Liver (tissue), 8 donors: ENCODE measurements at regions not wholly inside any gene's neighbourhood (a gene's known extent, or its start where the extent isn't known, plus 50 kb on each side); places are given as distances from the start of the nearest gene placed in this dataset.

Experiments used
- DNase-seq: peaks from one replicate; pipeline ENCODE4 v3.0.0-alpha.2; 2017; ENCODE audit warnings: low spot score
- H3K27ac ChIP-seq, 2 donors: one replicate each; pipeline ENCODE4 v1.7.0; 2013; ENCODE audit warnings: inconsistent platforms in 2 of 2, low read length in 2 of 2, control low read depth in 1 of 2, low read depth in 1 of 2, mild to moderate bottlenecking in 1 of 2
- H3K27me3 ChIP-seq, 4 donors: one replicate each; pipeline versions ENCODE4 v1.6.1 to v1.7.0; 2013; ENCODE audit warnings: low read length in 3 of 4, inconsistent platforms in 1 of 4, mild to moderate bottlenecking in 1 of 4, moderate library complexity in 1 of 4; ENCODE audit not compliant: control insufficient read depth in 4 of 4, insufficient read depth in 4 of 4
- H3K36me3 ChIP-seq, 4 donors: one replicate each; pipeline versions ENCODE4 v1.6.1 to v1.7.0; 2013; ENCODE audit warnings: low read length in 3 of 4, mild to moderate bottlenecking in 3 of 4, low read depth in 1 of 4, moderate library complexity in 1 of 4; ENCODE audit not compliant: control insufficient read depth in 4 of 4, insufficient read depth in 3 of 4
- H3K4me1 ChIP-seq, 4 donors: one replicate each; pipeline versions ENCODE4 v1.6.1 to v1.7.0; 2013; ENCODE audit warnings: low read length in 3 of 4, mild to moderate bottlenecking in 3 of 4, moderate library complexity in 1 of 4; ENCODE audit not compliant: control insufficient read depth in 4 of 4, insufficient read depth in 4 of 4
- H3K4me3 ChIP-seq, 3 donors: one replicate each; pipeline versions ENCODE4 v1.6.1 to v1.7.0; 2013; ENCODE audit warnings: low read length in 3 of 3, control low read depth in 1 of 3, low read depth in 1 of 3, mild to moderate bottlenecking in 1 of 3
- H3K9ac ChIP-seq, 2 donors: one replicate each; pipeline ENCODE4 v1.7.0; 2013; ENCODE audit warnings: low read length in 2 of 2, mild to moderate bottlenecking in 2 of 2, moderate library complexity in 2 of 2, control low read depth in 1 of 2, low read depth in 1 of 2
- H3K9me3 ChIP-seq, 4 donors: one replicate each; pipeline versions ENCODE4 v1.6.1 to v1.7.0; 2013; ENCODE audit warnings: low read length in 3 of 4; ENCODE audit not compliant: control insufficient read depth in 4 of 4
- CTCF ChIP-seq: fragments of 150-350 bp; IDR thresholded peaks from 2 replicates; pipeline ENCODE4 v1.5.1; 2017; ENCODE audit warnings: improper control_type of control experiment, low read depth, low read length; ENCODE audit not compliant: missing input control
- EGR1 ChIP-seq, 2 donors: IDR thresholded peaks; 2 replicates each; pipeline ENCODE4 v1.6.1; 2016 to 2018; ENCODE audit warnings: antibody characterized with exemption in 2 of 2, low read depth in 2 of 2
- FOXA1 ChIP-seq: IDR thresholded peaks from 2 replicates; pipeline ENCODE4 v1.6.1; 2016; ENCODE audit warnings: antibody characterized with exemption
- FOXA2 ChIP-seq: IDR thresholded peaks from 2 replicates; pipeline ENCODE4 v1.6.1; 2016; ENCODE audit warnings: antibody characterized with exemption
- GABPA ChIP-seq, 2 donors: IDR thresholded peaks in 1 of 2; conservative IDR thresholded peaks in 1 of 2; 2 replicates each; pipeline ENCODE4 v1.6.1; 2016; ENCODE audit warnings: antibody characterized with exemption in 2 of 2, mild to moderate bottlenecking in 1 of 2, moderate library complexity in 1 of 2
- HNF4A ChIP-seq, 2 donors: conservative IDR thresholded peaks; 2 replicates each; pipeline ENCODE4 v1.6.1; 2016; ENCODE audit warnings: antibody characterized with exemption in 2 of 2, mild to moderate bottlenecking in 2 of 2
- HNF4G ChIP-seq: IDR thresholded peaks from 2 replicates; pipeline ENCODE4 v1.6.1; 2016; ENCODE audit warnings: antibody characterized with exemption
- JUND ChIP-seq, 2 donors: IDR thresholded peaks; 2 replicates each; pipeline ENCODE4 v1.6.1; 2016; ENCODE audit warnings: antibody characterized with exemption in 2 of 2
- MAX ChIP-seq: IDR thresholded peaks from 2 replicates; pipeline ENCODE4 v1.6.1; 2016; ENCODE audit warnings: antibody characterized with exemption
- NR2F2 ChIP-seq: IDR thresholded peaks from 2 replicates; pipeline ENCODE4 v1.6.1; 2016; ENCODE audit warnings: antibody characterized with exemption
- RAD21 ChIP-seq, 2 donors: IDR thresholded peaks; 2 replicates each; pipeline ENCODE4 v1.6.1; 2016; ENCODE audit warnings: antibody characterized with exemption in 2 of 2, mild to moderate bottlenecking in 2 of 2
- REST ChIP-seq: IDR thresholded peaks from 2 replicates; pipeline ENCODE4 v1.6.1; 2016; ENCODE audit warnings: antibody characterized with exemption, mild to moderate bottlenecking
- RXRA ChIP-seq, 2 donors: IDR thresholded peaks; 2 replicates each; pipeline ENCODE4 v1.6.1; 2017 to 2018; ENCODE audit warnings: antibody characterized with exemption in 2 of 2, mild to moderate bottlenecking in 1 of 2
- SP1 ChIP-seq: IDR thresholded peaks from 2 replicates; pipeline ENCODE4 v1.6.1; 2018; ENCODE audit warnings: antibody characterized with exemption, mild to moderate bottlenecking
- TAF1 ChIP-seq: conservative IDR thresholded peaks from 2 replicates; pipeline ENCODE4 v1.6.1; 2016; ENCODE audit warnings: antibody characterized with exemption, mild to moderate bottlenecking
- WGBS: extraction: QIAGEN DNeasy Blood & Tissue Kit; methylation state at CpG from one replicate; pipeline ENCODE4 v1.1.7; 2013; 5-methylcytosine and 5-hydroxymethylcytosine counted together
- TF ChIP-seq, protein P1 (sequence below): IDR thresholded peaks from 2 replicates; pipeline ENCODE4 v1.6.1; 2016; ENCODE audit warnings: antibody characterized with exemption
- TF ChIP-seq, protein P2 (sequence below): IDR thresholded peaks from 2 replicates; pipeline ENCODE4 v1.6.1; 2016; ENCODE audit warnings: antibody characterized with exemption
- donor health status: healthy.
- donor health status: healthy.
- donor health status: healthy.
- donor health status: healthy.
- donor health status: healthy.

DNA sequence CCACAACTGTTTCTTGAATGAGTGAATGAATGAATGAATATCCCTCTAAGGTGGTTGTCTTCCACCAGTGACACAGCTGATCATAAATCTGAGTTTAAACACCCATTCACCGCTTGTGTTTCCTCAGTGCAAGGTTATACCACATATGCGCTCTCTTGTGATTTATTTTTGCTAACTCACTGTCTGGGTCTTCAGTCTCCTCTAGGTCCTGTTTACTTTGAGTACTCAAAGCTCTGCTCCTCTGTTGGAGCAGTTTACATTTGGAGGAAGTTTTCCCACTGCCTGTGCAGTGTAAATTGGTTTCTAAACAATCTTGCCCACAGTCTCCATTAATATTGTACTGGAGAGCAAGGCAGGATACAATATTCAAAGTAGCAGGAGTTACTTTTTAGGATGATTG, 212.6 kb upstream of the JADE1 start:
- H3K27ac ChIP-seq = no peak overlapping the region
- no peak for TF ChIP-seq MAX
- no peak for TF ChIP-seq GABPA (IDR thresholded peaks at IDR 0.05 in 1 of 2, conservative IDR thresholded peaks at IDR 0.05 in 1 of 2)
- TF ChIP-seq FOXA1 = no peak
- no peak for TF ChIP-seq RXRA (IDR thresholded peaks at IDR 0.05)
- no peak for TF ChIP-seq SP1
- TF ChIP-seq TAF1 = no peak
- TF ChIP-seq, protein P1, sequence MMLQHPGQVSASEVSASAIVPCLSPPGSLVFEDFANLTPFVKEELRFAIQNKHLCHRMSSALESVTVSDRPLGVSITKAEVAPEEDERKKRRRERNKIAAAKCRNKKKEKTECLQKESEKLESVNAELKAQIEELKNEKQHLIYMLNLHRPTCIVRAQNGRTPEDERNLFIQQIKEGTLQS = no peak
- no peak for TF ChIP-seq NR2F2
- no peak for TF ChIP-seq FOXA2
- TF ChIP-seq CTCF = no peak
- TF ChIP-seq HNF4A (conservative IDR thresholded peaks at IDR 0.05) = no peak
- no peak for TF ChIP-seq EGR1 (IDR thresholded peaks at IDR 0.05; ENCODE audit: low read depth in 2 of 2)
- TF ChIP-seq HNF4G = no peak
- no peak overlapping the region for H3K4me3 ChIP-seq
- DNase-seq = no peak
- peaks cover 0 to 6% (median 0%) of the 10 kb centered on the region in 4 donors for H3K4me1 ChIP-seq
- H3K27me3 ChIP-seq = no peaks in the 10 kb centered on the region
- no peak overlapping the region for H3K9ac ChIP-seq
- 82% methylated on average over 2 of the region's 2 CpGs for WGBS
- H3K36me3 ChIP-seq = no peaks in the 10 kb centered on the region
- peaks cover 0 to 2% (median 0%) of the 10 kb centered on the region in 4 donors for H3K9me3 ChIP-seq

DNA sequence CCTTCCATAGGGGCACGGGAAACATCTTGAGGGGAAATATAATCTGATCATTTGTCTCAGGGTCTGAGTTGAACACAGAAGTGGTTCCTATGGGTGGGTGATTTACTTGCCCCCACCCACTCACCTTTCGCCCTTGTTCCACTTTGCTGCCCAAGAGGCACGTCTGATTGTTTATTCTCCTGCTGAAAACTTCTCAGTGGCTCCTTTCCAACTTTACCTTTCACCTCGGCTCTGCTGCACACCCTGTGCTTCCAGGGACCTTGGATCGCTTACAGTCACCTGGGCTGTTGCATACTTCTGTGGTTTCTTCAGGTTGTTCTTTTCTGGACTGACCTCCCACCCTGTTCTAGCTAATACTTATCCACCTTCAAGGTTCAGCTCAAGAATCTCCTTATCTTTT, 213.4 kb upstream of the JADE1 start:
- H3K9ac ChIP-seq = no peak overlapping the region
- no peak for TF ChIP-seq SP1
- no peak for TF ChIP-seq RAD21 (IDR thresholded peaks at IDR 0.05)
- TF ChIP-seq HNF4A (conservative IDR thresholded peaks at IDR 0.05) = no peak
- TF ChIP-seq FOXA1 = no peak
- TF ChIP-seq NR2F2 = no peak
- no peak for TF ChIP-seq MAX
- no peak for TF ChIP-seq RXRA (IDR thresholded peaks at IDR 0.05)
- TF ChIP-seq FOXA2 = no peak
- TF ChIP-seq, protein P1 = no peak
- no peak for TF ChIP-seq TAF1
- no peak for TF ChIP-seq REST
- no peak for TF ChIP-seq HNF4G
- no peak for TF ChIP-seq CTCF
- TF ChIP-seq EGR1 (IDR thresholded peaks at IDR 0.05; ENCODE audit: low read depth in 2 of 2) = no peak
- TF ChIP-seq, protein P2, sequence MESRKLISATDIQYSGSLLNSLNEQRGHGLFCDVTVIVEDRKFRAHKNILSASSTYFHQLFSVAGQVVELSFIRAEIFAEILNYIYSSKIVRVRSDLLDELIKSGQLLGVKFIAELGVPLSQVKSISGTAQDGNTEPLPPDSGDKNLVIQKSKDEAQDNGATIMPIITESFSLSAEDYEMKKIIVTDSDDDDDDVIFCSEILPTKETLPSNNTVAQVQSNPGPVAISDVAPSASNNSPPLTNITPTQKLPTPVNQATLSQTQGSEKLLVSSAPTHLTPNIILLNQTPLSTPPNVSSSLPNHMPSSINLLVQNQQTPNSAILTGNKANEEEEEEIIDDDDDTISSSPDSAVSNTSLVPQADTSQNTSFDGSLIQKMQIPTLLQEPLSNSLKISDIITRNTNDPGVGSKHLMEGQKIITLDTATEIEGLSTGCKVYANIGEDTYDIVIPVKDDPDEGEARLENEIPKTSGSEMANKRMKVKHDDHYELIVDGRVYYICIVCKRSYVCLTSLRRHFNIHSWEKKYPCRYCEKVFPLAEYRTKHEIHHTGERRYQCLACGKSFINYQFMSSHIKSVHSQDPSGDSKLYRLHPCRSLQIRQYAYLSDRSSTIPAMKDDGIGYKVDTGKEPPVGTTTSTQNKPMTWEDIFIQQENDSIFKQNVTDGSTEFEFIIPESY = no peak
- TF ChIP-seq JUND (IDR thresholded peaks at IDR 0.05) = no peak
- H3K36me3 ChIP-seq = no peaks in the 10 kb centered on the region
- no peak for DNase-seq
- no peak overlapping the region for H3K4me3 ChIP-seq
- H3K27me3 ChIP-seq = no peaks in the 10 kb centered on the region
- peaks cover 0 to 6% (median 0%) of the 10 kb centered on the region in 4 donors for H3K4me1 ChIP-seq
- H3K27ac ChIP-seq = no peak overlapping the region
- peaks cover 0 to 2% (median 0%) of the 10 kb centered on the region in 4 donors for H3K9me3 ChIP-seq
- 65% methylated on average over 5 of the region's 5 CpGs for WGBS
